Activated naive CD4-positive, alpha-beta T cell treated with Interleukin-2 at 50 U/mL for 16 hours (primary cell): ENCODE measurements at regions not wholly inside any gene's neighbourhood (a gene's known extent, or its start where the extent isn't known, plus 50 kb on each side); places are given as distances from the start of the nearest gene placed in this dataset.

ENCODE experiments used
- DNase-seq: peaks from one replicate; pipeline ENCODE4 v3.0.0-alpha.2; 2020

DNA sequence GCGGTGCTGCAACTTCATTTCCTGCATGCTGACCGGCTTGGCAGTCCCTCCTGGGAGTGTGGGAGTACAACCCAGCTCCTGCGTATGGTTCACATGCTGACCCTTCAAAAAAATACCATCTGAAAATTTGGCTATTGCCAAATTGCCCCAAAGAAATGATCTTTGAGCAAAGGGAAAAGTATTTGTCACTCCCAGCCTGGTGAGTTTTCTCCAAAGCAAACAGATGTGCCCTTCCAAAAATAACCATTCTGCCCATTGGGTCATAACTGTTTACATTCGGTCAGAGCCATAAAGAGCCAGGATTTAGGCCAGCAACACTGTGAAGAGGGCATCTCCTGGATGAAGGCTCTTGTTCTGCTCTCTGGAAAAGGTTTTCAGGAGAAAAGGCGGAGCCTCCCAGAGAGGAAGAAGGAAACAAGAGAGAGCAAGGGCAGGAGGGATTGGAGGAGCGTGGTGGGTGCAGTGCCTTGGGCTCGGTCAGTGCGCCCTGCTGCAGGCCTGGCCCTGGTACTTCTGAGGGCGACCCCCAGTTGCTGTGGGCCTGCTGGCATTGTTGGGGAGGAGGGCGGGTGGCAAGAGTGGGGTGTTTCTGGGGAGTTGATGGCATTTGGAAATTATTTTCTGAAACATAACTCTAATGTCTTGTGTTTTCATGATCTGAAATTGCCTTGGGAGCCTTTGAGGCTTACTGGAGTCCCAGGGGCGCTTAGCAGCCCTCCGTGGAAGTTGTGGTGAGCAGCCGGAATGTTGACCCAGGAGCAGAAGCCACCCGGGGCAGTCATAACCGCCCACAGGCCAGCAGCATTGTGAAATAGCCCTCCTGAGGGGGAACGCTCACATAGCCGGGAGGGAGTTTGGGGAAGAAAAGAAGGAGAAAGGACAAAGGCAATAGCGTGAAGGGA lies 248.4 kb downstream of the MYLK4 start:
- DNase-seq = no peak

DNA sequence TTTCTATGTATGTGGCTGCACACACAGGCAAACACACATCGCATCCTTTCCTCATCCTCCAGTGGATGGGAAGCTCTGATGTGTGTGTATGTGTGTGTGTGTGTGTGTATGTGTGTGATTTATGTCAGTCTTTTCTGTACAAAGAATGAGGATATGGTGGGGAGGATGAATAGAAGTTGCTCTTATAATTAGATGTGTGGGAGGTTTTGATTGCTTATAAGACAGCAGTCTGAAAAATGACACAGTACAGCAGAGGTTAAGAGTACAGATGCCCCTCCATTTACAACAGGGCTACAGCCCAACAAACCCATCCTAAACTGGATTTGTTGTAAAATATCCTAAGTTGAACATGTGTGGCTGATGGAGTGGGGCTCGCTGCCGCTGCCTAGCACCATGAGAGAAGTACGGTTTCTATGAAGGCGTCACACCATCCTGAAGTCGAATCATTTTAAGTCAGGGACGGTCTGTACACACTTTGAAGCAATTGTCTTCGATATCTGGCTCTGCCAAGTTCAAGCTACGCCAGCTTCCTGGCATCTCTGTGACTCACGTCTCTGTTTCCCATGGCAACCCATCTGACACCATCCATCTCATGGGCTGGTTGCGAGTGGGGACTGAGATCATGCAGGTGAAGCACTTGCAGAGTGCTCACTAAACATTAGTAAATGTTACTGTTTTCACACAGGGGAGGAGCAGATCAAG lies 252.6 kb downstream of the MYLK4 start:
- DNase-seq = no peak

DNA sequence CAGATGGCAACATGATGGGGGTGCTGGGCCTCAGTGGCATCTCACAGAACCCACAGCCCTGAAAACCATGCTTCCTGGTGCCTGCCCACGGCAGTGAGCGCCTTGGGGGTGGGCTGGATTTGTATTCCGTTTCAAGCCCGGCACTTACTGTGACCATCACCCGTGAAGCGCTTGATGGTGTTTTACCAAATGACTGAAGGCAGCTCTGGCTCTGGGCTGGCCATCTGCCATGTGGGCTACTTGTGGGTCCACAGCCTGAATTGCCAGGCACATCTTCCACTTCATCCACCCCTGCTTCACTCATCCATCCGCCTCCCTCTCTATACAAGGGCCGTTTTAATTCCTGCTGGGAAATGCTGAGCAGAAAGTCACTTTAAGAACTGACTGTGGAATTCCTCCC lies 250.9 kb upstream of the GMDS start:
- DNase-seq = no peak

DNA sequence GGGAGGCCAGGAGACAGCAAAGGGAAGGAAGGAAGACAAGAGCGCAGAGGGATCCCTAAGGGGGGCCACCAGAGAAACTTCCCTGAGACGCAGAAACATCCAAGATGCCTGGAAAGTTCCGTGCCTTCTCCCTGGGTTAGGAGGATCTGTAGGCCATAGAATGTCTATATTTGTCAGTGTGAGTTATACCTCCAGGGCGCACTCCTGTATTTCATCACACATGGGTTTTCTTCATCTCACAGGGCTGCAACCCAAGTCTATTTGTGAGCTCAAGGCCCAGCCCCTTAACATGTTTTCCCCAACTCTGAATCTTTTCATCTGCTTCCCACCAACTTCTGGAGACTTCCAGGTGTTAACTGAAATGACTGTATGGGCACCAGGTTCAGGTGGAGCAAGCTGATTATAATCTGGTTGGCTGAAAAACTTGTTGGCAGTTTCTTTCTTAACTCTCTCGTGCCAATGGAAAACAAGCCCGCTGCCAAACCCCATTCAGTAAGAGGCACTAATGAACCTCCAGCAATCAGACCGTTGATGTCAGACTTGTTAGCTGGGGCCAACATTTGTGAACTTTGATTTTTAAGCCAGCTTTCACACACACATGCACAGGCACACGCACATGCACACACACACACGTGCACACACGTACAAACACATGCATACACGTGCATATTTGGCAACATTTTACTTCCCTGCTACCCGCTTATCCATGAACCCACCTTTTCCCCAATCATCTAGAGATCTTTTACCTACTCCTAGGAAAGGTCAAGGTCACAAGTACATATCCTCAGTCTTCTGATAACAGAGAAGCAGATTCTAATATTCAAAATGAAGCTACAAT lies 247.5 kb upstream of the GMDS start:
- no peak for DNase-seq

DNA sequence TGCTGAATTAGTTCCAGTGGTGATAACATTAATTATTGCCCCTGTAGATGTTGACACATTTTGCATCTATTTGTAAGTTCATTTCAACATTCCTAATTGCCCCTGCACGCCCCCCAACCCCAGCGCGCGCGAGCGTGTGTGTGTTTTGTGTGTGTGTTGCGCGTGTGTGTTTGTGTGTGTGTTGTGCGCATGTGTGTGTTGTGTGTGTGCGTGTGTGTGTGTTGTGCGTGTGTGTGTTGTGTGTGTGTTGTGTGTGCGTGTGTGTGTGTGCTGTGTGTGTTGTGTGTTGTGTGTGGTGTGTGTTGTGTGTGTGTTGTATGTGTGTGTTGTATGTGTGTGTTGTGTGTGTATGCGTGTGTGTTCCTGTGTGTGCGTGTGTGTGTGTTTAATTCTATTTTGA lies 245.7 kb upstream of the GMDS start:
- DNase-seq = no peak

DNA sequence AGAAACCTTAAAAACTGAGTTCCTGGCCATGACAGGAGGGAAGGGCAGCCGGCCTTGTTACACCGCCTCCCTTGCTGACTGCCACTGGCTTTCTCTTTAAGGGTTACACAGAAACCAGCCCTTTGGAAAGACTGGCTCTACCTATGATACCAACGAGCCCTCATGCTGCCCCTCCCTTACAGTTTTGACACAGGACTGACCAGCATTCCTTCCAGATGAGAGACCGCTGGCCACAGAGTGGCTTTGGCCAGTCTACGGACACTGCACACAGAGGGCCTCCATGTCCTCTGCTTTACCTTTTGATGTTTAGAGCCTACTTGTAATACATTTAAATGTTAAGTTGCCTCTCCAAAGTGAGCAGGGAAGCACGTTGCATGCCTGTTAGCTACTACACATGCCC lies 243.2 kb upstream of the GMDS start:
- DNase-seq = no peak

DNA sequence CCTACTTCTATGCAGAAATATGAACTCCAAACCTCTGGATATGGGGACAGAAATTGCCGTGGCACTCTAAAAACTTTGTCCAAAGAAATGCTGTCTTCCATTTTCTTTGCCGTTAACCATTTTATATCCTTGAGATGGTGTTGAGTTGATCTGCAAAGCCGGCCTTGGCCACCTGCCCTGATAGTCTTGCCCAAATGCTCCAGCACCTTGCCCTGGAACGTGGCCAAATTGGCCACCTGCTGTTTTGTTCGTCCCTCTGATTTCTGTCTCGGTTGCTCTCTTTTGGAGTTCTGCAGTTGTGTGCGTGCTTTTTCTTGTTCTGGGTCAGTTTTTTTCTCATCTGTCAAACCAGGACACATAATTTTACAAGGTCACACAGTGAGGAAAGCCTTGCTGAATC lies 239.7 kb upstream of the GMDS start:
- no peak for DNase-seq

DNA sequence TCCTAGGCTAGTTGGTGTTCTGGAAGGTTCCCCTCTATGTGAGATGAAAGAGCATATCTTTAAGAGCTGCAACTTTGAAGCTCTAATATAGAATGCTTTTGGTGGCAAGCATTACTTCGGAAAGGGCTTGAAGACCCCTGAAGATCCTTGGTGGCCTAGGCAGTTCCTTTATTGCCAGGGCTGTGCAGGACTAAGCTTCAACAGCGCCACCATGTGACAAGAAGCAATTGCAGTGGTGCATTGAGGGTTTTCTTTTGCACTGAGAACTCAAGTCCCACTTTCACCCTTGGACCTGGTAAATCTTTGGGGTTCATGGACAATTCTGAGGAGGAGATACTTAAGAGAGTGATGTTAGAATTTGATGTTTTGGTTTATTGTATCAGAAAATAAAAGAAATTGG lies 237.4 kb upstream of the GMDS start:
- no peak for DNase-seq

DNA sequence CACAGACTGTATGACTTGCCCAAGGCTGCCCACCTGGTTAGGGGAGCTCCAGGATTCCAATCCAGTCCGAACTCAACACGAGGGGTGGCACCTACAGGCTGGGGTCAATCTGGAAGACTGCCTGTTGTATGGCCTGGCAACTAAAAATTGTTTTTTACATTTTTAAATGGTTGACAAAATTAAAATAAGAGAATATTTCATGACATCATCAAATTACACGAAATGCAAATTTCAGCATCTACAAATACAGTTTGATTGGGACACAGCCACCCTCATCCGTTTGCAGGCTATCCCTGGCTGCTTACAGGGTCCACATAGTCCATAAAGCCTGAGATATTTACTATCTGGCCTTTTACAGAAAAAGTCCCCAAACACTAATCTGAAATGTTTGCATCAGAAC lies 235.9 kb upstream of the GMDS start:
- no peak for DNase-seq

DNA sequence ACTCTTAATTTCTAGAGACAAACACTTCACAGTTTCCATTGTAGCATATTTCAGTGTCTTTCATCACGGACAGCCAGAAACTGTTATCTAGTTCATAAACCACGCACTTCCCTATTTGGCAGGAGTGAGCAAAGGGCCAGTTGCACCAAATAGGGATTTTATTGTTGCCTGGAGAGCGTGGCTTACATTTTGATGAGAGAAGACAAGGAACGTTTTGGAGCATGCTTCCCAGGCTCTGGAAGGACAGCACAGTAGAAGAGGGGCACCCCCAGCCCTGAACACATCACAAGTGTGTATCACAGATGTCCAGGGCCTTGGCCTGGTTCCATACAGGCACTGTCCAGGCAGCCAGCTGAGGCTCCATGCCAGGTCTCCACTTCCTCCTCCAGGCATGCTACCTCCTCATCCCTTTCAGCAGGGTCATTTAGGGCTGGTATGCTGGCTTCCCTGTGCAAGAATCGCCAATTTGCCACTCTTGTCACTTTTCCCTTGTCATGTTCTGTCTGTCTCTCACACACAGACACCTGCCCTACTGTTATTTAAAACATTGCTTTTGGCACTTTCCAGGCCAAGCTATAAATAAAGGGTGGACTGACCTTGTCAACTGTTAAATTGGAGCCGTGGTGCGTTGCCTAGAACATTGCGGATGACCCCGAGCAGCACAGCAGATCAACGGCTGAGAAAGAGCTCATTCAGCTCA lies 235.0 kb upstream of the GMDS start:
- no peak for DNase-seq

DNA sequence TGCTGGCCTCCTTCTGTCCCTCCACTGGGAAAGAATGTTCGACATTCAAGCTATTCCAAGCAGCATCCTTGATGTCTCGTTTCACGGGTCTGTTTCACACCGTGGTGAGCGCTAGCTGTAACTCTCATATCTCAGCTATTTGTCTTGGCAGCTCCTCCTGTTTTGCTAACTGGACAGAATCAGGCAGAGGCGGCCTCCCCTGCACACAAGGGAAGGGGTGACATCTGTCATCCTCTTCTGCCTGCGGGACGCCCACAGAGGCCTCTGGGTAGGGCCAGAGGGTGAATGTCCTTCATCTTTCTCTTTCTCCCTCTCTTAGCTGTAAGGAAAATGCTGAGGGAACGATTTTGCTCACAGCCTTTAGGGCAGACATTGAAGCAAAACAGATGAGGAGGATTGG lies 232.8 kb upstream of the GMDS start:
- DNase-seq = no peak

DNA sequence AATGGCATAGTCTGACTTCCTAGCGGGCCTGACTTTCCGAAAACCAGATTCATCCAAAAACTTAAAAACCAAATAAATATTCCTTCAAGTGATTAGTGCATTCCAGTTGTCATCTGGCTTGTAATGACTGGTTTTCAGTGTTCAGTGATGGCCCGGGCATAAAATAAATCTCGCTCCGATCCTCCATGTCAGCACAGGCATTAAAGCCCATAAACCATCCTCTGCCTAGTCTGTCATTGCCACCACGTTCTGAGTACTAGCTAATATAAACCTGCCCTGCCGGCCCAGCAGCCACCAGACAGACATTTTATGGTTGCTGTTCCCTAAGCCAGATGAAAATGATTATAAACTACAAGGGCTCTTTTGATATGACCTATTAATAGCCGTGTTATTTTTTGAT lies 232.3 kb upstream of the GMDS start:
- no peak for DNase-seq

DNA sequence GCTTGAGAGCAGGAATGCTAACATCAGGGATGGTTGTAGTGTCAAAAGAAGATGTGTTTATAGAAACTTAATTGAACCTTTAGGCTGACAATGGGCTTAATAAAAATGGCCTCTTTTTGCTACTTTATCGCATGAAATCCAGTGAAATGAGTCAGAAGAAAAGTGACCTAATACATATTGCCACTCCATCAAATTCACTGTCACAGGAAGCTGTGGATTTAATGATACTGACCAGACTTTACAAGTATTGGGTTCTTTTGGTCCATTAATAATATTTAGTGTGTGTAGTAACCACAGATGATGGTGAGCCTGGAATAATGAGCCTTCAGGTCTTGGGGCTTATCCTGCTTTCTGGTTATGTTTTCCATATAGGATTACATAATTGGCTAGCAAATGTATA lies 231.8 kb upstream of the GMDS start:
- DNase-seq = no peak

DNA sequence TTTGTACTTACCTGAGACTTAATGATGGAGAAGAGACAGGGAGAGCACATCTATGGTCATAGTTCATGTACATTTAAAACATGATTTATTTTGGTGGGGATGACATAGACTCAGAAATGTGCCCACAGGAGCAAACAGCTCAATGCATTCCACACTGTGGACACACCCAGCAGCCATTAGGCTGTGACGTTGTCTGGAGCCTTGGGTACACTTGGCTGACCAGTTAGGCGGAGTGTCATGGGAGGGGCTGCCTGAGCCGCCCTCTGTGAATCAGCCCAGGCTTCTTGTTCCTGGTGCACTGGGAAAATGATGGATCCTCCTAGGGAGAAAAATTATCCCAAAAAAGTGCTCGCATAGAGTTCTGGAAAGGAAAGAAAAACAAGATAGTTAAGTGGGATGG lies 231.0 kb upstream of the GMDS start:
- DNase-seq = no peak

DNA sequence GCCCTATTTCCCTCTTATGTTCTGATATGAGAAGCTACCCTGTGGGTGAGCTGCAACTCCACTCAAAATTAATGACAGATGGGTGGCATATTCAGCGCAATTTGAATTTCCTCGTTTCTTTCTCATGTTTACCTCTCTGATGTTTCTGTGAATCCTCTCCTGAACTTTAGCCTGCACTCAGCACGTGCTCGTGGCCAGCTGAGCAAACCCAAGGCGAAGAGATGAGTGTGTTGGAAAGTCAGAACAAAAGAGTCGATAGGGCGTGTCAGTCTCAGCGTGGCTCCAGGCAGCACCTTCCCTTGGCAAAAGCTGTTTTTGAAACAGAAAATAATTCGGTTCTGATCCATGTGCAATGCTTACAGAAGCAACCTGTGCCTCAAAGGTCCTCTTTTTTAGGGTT lies 226.1 kb upstream of the GMDS start:
- DNase-seq = no peak

DNA sequence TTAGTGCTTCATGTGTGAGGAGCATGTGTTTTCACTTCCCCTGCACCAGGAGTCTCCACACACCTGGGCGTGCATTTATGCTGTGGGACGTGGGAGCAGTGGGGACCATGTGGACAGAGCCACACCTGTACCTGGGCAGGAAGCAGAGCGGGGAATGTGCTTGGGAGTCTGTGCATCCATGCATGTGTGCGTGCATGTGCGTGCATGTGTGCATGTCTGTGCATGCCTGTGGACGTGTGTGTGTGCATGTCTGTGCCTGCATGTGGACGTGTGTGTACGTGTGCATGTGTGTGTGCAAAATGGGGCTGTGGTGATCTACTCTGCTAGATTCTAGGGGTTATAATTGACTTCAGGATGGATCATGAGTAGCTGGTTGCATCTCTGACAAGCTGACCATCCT lies 224.0 kb upstream of the GMDS start:
- DNase-seq = no peak

DNA sequence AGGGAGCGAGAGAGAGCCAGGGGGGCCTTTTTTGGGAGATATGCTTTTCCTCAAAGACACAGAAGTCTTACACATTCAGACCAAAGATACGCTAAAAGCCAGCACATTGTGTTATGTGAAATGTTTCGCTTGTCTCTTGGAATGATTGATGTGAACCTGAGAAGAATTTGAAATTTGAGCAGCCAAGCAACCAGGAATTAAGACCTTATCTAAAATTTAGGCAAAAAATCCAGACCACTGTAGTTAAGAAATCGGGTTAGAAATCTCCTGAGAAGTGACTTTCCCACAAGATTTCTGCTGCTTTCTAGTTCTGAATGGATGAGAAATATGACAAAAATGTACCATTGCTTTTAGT lies 223.2 kb upstream of the GMDS start:
- no peak for DNase-seq

DNA sequence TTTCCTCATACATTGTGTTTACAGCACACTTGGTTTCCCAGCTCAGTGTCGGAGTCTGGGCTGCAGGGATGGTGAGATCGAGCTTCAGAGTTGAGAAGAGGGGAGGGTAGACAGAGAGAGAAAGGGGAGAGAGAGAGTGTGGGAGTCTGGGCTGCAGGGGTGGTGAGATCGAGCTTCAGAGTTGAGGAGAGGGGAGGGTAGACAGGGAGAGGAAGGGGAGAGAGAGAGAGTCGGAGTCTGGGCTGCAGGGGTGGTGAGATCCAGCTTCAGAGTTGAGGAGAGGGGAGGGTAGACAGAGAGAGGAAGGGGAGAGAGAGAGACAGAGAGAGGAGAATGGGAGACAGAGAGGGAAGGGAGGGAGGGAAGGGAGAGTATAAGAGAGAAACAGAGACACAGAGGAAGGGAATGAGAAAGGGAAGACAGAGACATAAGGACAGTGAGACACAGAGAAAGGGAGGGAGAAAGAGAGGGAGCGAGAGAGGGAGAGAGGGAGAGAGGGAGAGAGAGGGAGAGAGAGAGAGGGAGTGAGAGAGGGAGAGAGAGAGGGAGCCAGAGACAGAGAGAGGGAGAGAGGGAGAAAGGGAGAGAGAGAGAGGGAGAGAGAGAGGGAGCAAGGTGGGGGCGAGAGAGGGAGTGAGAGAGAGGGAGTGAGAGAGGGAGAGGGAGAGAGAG lies 222.7 kb upstream of the GMDS start:
- DNase-seq = no peak

DNA sequence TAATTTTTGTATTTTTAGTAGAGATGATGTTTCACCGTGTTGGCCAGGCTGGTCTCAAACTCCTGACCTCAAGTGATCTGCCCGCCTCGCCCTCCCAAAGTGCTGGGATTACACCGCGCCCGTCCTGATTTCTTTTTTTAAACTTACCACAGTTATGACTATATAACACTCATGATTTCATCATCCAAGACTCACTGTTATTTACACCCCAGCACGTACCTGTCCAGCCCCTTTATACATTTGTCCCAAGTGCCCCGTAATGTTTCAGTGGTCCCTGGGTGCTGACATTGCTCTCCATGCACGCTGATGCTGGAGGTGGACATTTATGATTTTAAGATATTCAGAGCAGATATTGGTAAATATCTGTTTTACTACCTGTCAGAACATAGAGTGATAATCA lies 219.9 kb upstream of the GMDS start:
- DNase-seq = no peak

DNA sequence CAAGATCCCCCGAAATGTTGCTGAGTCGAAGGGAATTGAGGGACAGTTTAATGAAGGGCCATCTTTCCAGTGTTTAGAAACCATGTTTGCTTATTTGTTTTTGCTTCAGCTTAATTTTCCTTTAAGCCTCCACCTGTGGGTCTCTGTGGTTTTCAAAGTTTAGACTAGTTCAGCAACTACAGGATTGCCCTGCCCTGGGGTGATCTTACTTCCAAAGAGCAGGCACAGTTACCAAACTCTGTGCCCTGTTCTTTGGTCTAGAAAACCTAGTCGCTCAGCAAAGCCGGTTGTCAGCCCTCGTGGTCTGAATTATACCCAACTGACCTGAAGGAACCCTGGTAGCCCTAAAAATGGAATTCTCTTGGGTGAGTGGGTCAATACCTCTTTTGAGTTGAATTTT lies 219.2 kb upstream of the GMDS start:
- no peak for DNase-seq

DNA sequence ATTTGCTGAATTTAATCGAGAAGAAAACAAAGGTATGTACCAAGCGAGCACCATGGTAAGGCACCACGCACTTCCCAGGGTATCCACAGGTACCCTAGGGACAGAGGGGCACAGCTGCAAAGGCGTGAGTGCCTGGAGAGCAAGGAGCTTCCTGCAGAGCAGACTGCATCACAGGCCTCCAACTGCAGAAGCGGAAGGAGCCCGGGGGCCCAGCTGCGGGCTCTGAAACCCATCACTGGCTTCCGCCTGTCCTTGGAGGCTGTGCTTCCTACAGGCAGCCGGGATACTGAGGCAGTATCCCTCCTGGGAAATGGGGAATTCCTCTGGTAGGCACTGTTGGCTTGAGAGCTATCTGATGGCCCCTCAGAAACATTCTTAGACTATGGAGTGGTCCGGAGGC lies 217.4 kb upstream of the GMDS start:
- DNase-seq = no peak

DNA sequence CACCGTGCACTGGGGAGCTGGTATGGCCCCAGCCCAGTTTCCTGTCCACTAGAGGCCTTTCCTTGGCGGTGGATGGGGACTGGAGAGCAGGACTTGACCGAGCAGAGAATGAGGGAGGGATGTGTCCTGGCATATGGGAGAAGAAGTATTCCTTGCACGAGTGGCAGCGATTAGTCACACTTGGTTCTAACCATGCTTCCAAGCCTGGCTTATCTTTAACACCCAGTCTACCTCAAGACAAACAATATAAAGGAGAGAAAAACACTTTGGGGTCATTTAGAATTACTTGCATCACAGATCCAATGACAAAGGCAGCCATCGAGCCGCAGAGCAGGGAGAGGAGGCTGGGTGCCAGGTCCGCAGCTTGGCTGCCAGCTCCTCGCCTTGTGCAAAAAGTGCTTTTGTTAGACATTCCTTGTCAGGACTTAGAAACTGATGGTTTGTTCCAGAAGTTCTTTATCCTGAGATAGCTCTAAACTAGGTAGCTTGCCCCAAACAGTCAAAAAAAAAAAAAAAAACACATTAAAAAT lies 214.9 kb upstream of the GMDS start:
- DNase-seq = no peak
